NB4 (cell line): ENCODE measurements at regions not wholly inside any gene's neighbourhood (a gene's known extent, or its start where the extent isn't known, plus 50 kb on each side); places are given as distances from the start of the nearest gene placed in this dataset.

Experiments used
- CTCF ChIP-seq: IDR thresholded peaks from one replicate; pipeline ENCODE4 v1.5.1; 2012; ENCODE audit warnings: low read depth, low read length
- POLR2A ChIP-seq: IDR thresholded peaks from 2 replicates; pipeline ENCODE4 v1.6.1; 2011; ENCODE audit warnings: mild to moderate bottlenecking; ENCODE audit not compliant: insufficient read length; ENCODE audit errors: extremely low read depth

- TF ChIP-seq POLR2A (no peak), CTCF (no peak)
These were observed 356.6 kb upstream of the SNX7 start for GRCh38 chr1:98304888-98305287.
